Stimulated activated CD4-positive, alpha-beta T cell treated with anti-CD3 and anti-CD28 coated beads, TNF-alpha, amount 100 ng/mL, for 24 hours (primary cell): ENCODE measurements at regions not wholly inside any gene's neighbourhood (a gene's known extent, or its start where the extent isn't known, plus 50 kb on each side); places are given as distances from the start of the nearest gene placed in this dataset.

Experiments
- DNase-seq, 3 experiments: peaks; one replicate each; pipeline ENCODE4 v3.0.0-alpha.2; 2020; ENCODE audit warnings: low read depth in 3 of 3

- no peak for DNase-seq
These were observed 50.3 kb upstream of the TCF12 start for GRCh38 chr15:56868170-56868569.

GRCh38 chr15:56866803-56867202 is 51.6 kb upstream of the TCF12 start:
- DNase-seq = no peak

DNA sequence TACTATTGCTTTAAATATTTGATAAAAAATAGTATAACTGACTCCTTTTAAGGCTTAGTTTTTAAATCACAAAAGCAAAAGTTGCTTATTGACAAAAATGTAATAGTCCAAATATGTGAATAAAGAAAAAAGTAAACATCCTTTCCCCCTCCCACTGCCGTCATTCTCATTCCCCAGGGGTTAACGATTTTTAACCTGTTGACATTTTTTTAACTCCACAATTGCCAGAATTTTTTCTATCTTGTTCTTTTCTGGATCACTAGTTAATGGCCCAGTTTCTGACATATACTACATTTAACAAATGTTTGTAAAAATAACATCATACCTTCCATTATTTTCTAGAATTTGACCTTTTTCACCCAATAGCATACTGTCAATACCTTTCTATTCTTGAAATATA is 60.6 kb upstream of the TCF12 start:
- DNase-seq = no peak

DNA sequence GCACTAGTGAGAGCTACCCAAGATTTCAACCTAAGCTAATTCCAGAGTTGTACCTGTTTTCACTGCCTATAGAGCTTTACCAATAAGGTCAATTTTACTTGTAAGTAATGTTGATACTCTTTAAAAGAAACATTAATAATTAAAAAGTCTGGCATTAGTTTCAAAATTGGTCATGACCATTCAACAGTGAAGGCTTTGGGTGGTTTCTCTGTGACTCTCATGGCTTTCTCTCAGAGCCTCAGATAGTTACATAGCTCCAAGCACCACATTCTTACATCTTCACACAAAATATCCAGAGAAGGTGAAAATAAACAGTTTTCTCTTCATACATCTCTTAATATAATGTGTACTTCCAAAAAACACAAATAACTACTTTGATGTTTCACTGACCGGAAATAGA is 61.5 kb upstream of the TCF12 start:
- DNase-seq = no peak

DNA sequence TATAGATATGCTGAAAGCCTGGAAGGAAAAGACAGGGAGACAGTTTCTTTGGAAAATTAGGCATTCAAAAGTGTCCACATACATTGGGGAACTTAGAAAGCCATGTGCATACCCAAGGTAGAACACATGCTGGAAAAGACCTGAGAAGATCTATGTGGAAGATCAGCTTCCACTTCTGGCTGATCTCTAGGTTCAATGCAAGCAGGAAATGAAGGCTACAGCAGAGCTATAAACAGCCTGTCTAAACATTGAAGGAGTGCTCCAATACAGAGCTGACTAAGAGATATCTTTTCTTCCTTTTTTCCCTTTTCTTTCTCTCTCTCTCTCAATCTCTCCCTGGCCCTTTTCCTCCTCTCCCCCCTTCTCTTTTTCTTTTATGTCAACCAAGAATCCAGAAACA is 73.6 kb upstream of the TCF12 start:
- DNase-seq = no peak

DNA sequence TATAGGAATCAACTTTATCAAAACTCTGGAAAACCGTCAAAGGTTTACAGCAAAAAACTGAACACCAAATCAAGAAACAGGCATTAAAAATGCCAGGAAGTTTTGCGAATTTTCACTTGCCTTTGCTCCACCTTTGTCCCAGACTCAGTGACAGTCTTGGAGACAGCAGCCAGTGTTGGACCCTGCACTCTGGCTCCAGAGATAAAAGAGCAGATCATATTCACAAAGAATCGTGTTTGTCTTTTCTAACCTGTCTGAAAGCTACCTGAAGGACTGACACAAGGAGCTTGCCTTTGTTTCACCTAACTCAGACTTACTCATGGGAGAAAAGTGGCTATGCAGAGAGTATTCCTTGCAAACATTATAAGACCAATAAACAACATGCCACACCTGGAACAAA is 74.0 kb upstream of the TCF12 start:
- no peak for DNase-seq

- DNase-seq = no peak
These were observed 78.8 kb upstream of the TCF12 start for GRCh38 chr15:56839641-56840040.

- no peak for DNase-seq
These were observed 79.3 kb upstream of the TCF12 start for GRCh38 chr15:56839099-56839498.

GRCh38 chr15:56838085-56838484 is 80.4 kb upstream of the TCF12 start:
- DNase-seq = no peak

DNA sequence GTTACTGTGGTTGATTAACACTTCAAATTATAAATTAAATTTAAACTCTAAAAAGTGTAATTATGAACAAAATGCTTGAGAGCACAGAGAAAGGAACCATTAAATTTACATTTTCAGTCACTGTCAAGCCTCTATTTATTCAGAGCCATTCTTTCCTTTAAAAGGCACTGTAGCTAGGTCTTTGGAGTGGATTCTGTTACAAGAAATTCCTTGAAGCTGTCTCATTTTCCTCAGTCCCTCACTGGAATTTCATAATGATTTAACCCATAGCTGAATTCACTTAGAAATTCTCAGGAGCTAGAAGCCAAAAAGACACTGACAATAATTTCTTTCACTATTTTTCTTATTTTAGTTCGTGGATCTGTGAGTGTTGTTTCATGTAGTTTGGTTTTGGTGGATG is 81.2 kb upstream of the TCF12 start:
- no peak for DNase-seq

DNA sequence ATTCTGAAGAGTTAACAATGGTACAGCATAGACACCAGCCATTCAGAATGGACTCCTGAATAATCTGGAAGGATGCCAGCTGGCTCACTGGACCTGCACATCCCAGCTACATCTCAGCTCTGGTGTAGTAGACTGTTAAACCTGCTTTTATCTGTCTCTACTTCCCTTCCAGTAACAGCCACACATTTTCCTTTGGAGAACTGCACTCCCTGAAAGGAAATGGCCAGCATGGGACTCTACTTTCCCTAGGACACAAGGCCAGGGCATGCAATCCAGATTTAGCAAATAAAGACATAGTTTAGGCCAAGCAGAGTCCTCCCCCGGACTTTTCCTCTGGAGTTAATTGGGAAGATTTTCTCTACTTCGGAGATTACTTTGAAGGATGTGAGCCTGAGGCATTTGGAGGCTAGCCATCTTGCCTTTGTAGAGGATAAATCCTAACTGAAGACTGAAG is 82.7 kb upstream of the TCF12 start:
- no peak for DNase-seq

DNA sequence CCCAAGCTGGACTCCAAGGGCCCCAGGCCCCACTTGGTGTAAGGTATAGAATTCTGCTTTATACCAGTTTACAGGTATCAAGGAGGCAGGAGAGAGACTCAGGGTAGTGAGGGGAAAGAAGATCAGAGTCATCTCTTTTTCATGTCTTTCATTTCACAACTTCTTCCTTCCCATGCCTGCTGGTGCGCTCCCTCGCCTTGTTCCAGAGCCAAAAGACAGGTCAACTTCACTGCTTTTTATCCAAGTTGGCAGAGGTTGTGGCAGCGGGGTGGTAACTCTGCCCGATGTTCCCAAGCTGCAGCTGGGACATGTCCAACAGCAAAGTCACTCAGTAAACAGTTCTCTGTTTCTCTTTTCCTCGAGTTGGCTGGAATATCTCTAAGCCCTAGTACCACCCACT is 86.3 kb upstream of the TCF12 start:
- DNase-seq = no peak

- DNase-seq = no peak
These were observed 86.9 kb upstream of the TCF12 start for GRCh38 chr15:56831467-56832005.

- no peak for DNase-seq
These were observed 90.9 kb upstream of the ZNF280D start for GRCh38 chr15:56824175-56824574.

DNA sequence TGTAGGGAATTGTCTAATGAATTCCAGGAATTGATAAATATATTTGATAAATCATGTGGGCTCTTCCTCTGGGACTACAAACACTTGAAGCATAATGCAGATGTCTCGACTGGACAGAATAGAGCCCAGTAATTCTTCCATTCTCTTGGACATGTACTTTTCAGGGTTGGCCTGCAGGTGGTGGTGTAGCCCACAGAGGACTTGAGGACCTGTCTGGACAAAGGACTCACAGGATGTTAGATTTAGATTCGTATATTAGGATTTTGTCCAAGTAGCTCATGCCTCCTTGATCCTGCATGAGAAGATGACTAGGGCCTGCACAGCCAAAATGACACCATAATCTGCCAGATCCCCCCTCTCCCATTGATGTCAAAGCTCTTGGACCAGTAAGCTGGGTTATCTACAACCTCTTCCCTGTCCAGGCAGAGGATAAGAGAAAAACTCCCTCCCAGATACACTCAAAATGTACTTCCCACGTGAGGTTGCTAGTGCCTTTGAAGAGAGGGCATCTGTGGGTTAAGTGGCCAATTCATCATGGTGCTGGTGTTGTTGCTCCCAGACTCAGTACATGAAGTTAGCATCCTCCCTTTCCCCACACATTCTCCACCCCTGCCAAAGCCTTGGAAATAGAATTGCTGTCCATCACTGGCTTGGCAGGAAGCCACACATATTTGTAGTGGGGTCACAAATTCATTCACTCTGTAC is 88.6 kb upstream of the ZNF280D start:
- peak in 2 of 3 experiments; percentile 14 to 23 for DNase-seq

DNA sequence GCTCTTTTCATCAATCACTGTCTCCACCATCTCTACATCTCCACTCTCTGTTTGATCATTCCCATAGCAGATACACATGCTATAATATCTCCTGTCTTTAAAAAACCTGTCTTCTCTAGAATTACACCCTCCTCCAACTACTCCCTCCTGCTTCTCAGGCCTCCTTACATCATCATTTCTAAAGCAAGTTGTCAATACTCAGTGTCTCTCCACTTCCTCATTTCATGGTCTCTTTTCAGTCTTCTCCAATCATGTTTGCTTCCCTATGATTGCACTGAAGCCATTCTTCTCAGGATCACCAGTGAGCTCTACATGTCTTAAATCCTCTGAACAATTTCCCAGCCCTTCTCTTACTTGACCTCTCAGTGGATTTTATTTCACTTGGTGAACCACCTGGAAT is 87.0 kb upstream of the ZNF280D start:
- no peak for DNase-seq

- no peak for DNase-seq
These were observed 84.2 kb upstream of the ZNF280D start for GRCh38 chr15:56817321-56818080.

- DNase-seq = no peak
These were observed 83.5 kb upstream of the ZNF280D start for GRCh38 chr15:56816781-56817180.

GRCh38 chr15:56815247-56815646 is 81.9 kb upstream of the ZNF280D start:
- DNase-seq = no peak

DNA sequence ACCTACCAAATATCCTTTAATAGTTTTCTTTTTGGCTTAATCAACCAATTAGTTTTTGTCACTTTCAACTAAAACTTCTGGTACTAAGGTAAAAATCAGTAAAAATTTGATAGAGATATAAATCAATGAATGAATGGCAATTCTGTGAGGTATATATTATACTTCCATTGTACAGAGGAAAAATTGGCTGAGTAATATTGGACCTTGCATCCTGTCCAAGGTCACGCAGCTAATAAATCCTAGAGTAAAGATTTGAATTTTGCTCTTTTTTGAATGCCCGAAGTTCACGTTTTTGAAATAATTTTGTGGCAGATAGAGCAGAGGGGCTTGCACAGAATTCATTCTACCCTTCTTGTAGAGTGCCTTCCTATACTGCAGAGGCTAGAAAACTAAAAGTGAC is 81.1 kb upstream of the ZNF280D start:
- DNase-seq = no peak

DNA sequence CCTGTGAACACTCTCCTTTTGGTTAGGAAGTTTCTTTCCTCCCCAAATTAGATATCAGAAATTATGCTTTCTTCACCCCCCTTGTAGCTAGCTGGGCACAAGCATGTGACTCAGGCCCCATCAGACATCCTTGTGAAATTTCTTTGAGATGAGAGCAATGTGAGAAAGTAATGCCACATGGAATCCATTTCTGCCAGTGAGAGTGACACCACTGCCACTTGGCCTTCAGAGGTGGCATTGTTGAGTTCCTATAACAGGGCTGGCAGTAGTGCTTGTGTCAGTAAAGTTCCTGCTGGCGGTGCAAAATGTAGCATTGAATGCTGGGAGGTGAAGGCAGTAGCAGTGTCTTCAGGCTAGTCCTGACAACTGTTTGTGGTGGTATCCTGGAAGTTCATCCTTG is 80.7 kb upstream of the ZNF280D start:
- DNase-seq = no peak

DNA sequence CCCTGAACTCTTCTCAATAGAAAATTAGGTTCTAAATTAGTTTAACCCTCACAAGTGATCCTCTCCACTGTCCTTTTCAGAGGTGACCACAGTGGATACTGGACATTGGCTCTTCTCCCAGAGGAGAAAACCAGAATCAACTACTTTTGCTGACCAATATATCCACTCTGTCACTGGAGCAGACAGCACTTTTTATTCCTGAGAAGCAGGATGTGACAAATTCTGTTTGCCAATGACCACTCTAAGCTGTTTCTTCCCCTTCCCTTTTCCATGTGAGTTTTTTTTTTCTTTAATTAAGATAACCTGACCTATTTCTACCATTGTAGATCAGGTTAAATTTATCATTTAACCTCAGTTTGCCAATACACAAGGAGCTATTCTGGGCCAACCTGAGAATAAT is 79.7 kb upstream of the ZNF280D start:
- no peak for DNase-seq

GRCh38 chr15:56812221-56812620 is 78.9 kb upstream of the ZNF280D start:
- DNase-seq = no peak
